H9 (cell line): ENCODE measurements at regions not wholly inside any gene's neighbourhood (a gene's known extent, or its start where the extent isn't known, plus 50 kb on each side); places are given as distances from the start of the nearest gene placed in this dataset.

Experiments used
- DNase-seq: peaks from one replicate; pipeline ENCODE4 v3.0.0-alpha.2; 2017
- H2AFZ ChIP-seq: one replicate; pipeline ENCODE4 v1.6.1; 2013; ENCODE audit warnings: mild to moderate bottlenecking, low read length, control low read depth, moderate library complexity
- H2AK5ac ChIP-seq: 2 replicates; pipeline ENCODE4 v1.6.1; 2013; ENCODE audit warnings: low read length, control low read depth, mixed read lengths; ENCODE audit not compliant: insufficient read length
- H2BK120ac ChIP-seq: one replicate; pipeline ENCODE4 v1.6.1; 2013; ENCODE audit warnings: low read depth, mild to moderate bottlenecking, low read length, control low read depth, inconsistent platforms; ENCODE audit not compliant: poor library complexity, severe bottlenecking
- H2BK12ac ChIP-seq: 2 replicates; pipeline ENCODE4 v1.6.1; 2013; ENCODE audit warnings: low read length, control low read depth, mixed read lengths, low read depth; ENCODE audit not compliant: insufficient read length
- H2BK15ac ChIP-seq: 2 replicates; pipeline ENCODE4 v1.6.1; 2013; ENCODE audit warnings: low read depth, low read length, control low read depth
- H2BK20ac ChIP-seq: one replicate; pipeline ENCODE4 v1.6.1; 2013; ENCODE audit warnings: low read depth, mild to moderate bottlenecking, low read length, control low read depth, inconsistent platforms; ENCODE audit not compliant: poor library complexity, severe bottlenecking
- H2BK5ac ChIP-seq: 2 replicates; pipeline ENCODE4 v1.6.1; 2013; ENCODE audit warnings: low read length, control low read depth, mixed read lengths; ENCODE audit not compliant: insufficient read length
- H3K14ac ChIP-seq: 2 replicates; pipeline ENCODE4 v1.6.1; 2013; ENCODE audit warnings: low read length, control low read depth; ENCODE audit not compliant: insufficient read depth
- H3K18ac ChIP-seq: 2 replicates; pipeline ENCODE4 v1.6.1; 2013; ENCODE audit warnings: low read depth, mild to moderate bottlenecking, mixed read lengths, low read length, control low read depth; ENCODE audit not compliant: insufficient read length
- H3K23ac ChIP-seq: 2 replicates; pipeline ENCODE4 v1.6.1; 2013; ENCODE audit warnings: low read length, control low read depth, mixed read lengths, low read depth; ENCODE audit not compliant: insufficient read length
- H3K23me2 ChIP-seq: 2 replicates; pipeline ENCODE4 v1.6.1; 2013; ENCODE audit warnings: low read depth, mild to moderate bottlenecking, mixed read lengths, low read length, control low read depth; ENCODE audit not compliant: insufficient read length, poor library complexity, severe bottlenecking
- H3K27ac ChIP-seq: 2 replicates; pipeline ENCODE4 v1.5.1; 2013; ENCODE audit warnings: low read length, control low read depth, mixed read lengths, low read depth; ENCODE audit not compliant: insufficient read length
- H3K27me3 ChIP-seq: 2 replicates; pipeline ENCODE4 v1.6.1; 2013; ENCODE audit warnings: low read length, control low read depth, inconsistent platforms; ENCODE audit not compliant: insufficient read depth
- H3K4ac ChIP-seq: 2 replicates; pipeline ENCODE4 v1.6.1; 2013; ENCODE audit warnings: low read depth, mild to moderate bottlenecking, control low read depth, inconsistent platforms, low read length, moderate library complexity
- H3K4me1 ChIP-seq: 2 replicates; pipeline ENCODE4 v1.6.1; 2013; ENCODE audit warnings: low read length, control low read depth, inconsistent platforms; ENCODE audit not compliant: insufficient read depth
- H3K4me2 ChIP-seq: 2 replicates; pipeline ENCODE4 v1.6.1; 2013; ENCODE audit warnings: low read length, control low read depth, mixed read lengths; ENCODE audit not compliant: insufficient read length, insufficient read depth
- H3K56ac ChIP-seq: 2 replicates; pipeline ENCODE4 v1.6.1; 2013; ENCODE audit warnings: low read depth, mild to moderate bottlenecking, mixed read lengths, low read length, control low read depth; ENCODE audit not compliant: insufficient read length
- H3K79me1 ChIP-seq: 2 replicates; pipeline ENCODE4 v1.6.1; 2013; ENCODE audit warnings: low read depth, mild to moderate bottlenecking, moderate library complexity, low read length, control low read depth, inconsistent platforms; ENCODE audit not compliant: insufficient read depth, poor library complexity, severe bottlenecking
- H3K79me2 ChIP-seq: 2 replicates; pipeline ENCODE4 v1.6.1; 2013; ENCODE audit warnings: low read length, control low read depth, inconsistent platforms; ENCODE audit not compliant: insufficient read depth
- H3K9ac ChIP-seq: 2 replicates; pipeline ENCODE4 v1.6.1; 2013; ENCODE audit warnings: low read length, control low read depth, mixed read lengths; ENCODE audit not compliant: insufficient read length; ENCODE audit errors: extremely low read depth
- H3K9me3 ChIP-seq: one replicate; pipeline ENCODE4 v1.6.1; 2013; ENCODE audit warnings: low read depth, low read length, inconsistent platforms; ENCODE audit not compliant: control insufficient read depth
- H3T11ph ChIP-seq: one replicate; pipeline ENCODE4 v1.6.1; 2013; ENCODE audit warnings: mild to moderate bottlenecking, low read length, control low read depth, inconsistent platforms
- H4K20me1 ChIP-seq: one replicate; pipeline ENCODE4 v1.6.1; 2013; ENCODE audit not compliant: control insufficient read depth, insufficient read length, insufficient read depth
- H4K5ac ChIP-seq: 2 replicates; pipeline ENCODE4 v1.6.1; 2013; ENCODE audit warnings: low read depth, mild to moderate bottlenecking, mixed read lengths, low read length, control low read depth; ENCODE audit not compliant: insufficient read length
- H4K8ac ChIP-seq: replicated peaks from 2 replicates; pipeline ENCODE4 v1.6.1; 2013; ENCODE audit warnings: low read length, control low read depth, mixed read lengths, low read depth; ENCODE audit not compliant: insufficient read length
- H4K91ac ChIP-seq: 2 replicates; pipeline ENCODE4 v1.6.1; 2013; ENCODE audit warnings: low read depth, mild to moderate bottlenecking, moderate library complexity, mixed read lengths, low read length, control low read depth; ENCODE audit not compliant: insufficient read length
- H3K27ac Mint-ChIP-seq, 3 experiments: 2 replicates in 2 of 3; 3 replicates in 1 of 3; pipeline ENCODE4 v1.8.0; 2020 to 2021; ENCODE audit warnings: mixed read lengths in 3 of 3, mild to moderate bottlenecking in 1 of 3, moderate library complexity in 1 of 3
- H3K27me3 Mint-ChIP-seq: 2 replicates; pipeline ENCODE4 v1.8.0; 2021; ENCODE audit warnings: low read depth, mild to moderate bottlenecking, moderate library complexity, mixed read lengths
- H3K36me3 Mint-ChIP-seq, 3 experiments: 2 replicates in 2 of 3; 3 replicates in 1 of 3; pipeline ENCODE4 v1.8.0; 2020 to 2021; ENCODE audit warnings: low read depth in 3 of 3, mixed read lengths in 3 of 3; ENCODE audit not compliant: insufficient read depth in 1 of 3
- H3K4me1 Mint-ChIP-seq, 2 experiments: 2 replicates each; pipeline ENCODE4 v1.8.0; 2020; ENCODE audit warnings: mixed read lengths in 2 of 2
- H3K4me3 Mint-ChIP-seq, 2 experiments: 2 replicates in 1 of 2; 3 replicates in 1 of 2; pipeline ENCODE4 v1.8.0; 2020 to 2021; ENCODE audit warnings: mild to moderate bottlenecking in 2 of 2, mixed read lengths in 2 of 2, moderate library complexity in 1 of 2
- H3K9me3 Mint-ChIP-seq, 2 experiments: 2 replicates in 1 of 2; 3 replicates in 1 of 2; pipeline ENCODE4 v1.8.0; 2020; ENCODE audit warnings: mild to moderate bottlenecking in 2 of 2, mixed read lengths in 2 of 2, moderate library complexity in 1 of 2
- WGBS: extraction: QIAGEN DNeasy Blood & Tissue Kit; methylation state at CpG from one replicate; pipeline ENCODE4 v1.1.7; 2013; ENCODE audit warnings: missing lambda C conversion rate, low lambda C conversion rate, mixed read lengths; ENCODE audit not compliant: insufficient read length; ENCODE audit errors: extremely low coverage; 5-methylcytosine and 5-hydroxymethylcytosine counted together
- TF ChIP-seq, protein P1 (sequence below): fragments of 200-600 bp; sonication (generic); conservative IDR thresholded peaks from 3 replicates; pipeline ENCODE4 v1.8.0; 2021; ENCODE audit warnings: antibody characterized with exemption, mild to moderate bottlenecking

DNA sequence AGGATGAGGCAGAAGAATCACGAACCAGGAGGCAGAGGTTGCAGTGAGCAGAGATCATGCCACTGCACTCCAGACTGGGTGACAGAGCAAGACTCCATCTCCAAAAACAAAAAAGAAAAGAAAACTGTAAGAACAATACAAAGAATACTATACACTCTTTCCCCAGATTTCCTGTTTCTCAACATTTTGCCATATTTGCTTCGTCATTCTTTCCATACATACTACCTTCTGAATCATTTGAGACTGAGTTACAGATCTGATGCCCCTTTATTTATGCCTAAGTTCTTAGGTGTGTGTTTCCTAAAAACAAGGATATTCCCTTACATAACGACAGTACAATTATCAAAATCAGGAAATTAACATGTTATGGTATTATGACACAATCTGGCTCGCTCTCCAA lies 168.4 kb upstream of the CELF2 start:
- no peak overlapping the region for H2AK5ac ChIP-seq

More for the DNA sequence above, 168.4 kb upstream of the CELF2 start:
- H3K56ac ChIP-seq, result no peak overlapping the region
- H2BK120ac ChIP-seq, result no peak overlapping the region
- no peak overlapping the region for H2BK12ac ChIP-seq
- H3K27me3 Mint-ChIP-seq, result no peaks in the 10 kb centered on the region
- H3K27ac ChIP-seq, result no peak overlapping the region
- H3K23me2 ChIP-seq, result no peaks in the 10 kb centered on the region
- DNase-seq, result no peak
- H3K79me2 ChIP-seq, result no peaks in the 10 kb centered on the region
- no peaks in the 10 kb centered on the region for H3K36me3 Mint-ChIP-seq
- no peak overlapping the region for H3K4me2 ChIP-seq
- TF ChIP-seq, protein P1, sequence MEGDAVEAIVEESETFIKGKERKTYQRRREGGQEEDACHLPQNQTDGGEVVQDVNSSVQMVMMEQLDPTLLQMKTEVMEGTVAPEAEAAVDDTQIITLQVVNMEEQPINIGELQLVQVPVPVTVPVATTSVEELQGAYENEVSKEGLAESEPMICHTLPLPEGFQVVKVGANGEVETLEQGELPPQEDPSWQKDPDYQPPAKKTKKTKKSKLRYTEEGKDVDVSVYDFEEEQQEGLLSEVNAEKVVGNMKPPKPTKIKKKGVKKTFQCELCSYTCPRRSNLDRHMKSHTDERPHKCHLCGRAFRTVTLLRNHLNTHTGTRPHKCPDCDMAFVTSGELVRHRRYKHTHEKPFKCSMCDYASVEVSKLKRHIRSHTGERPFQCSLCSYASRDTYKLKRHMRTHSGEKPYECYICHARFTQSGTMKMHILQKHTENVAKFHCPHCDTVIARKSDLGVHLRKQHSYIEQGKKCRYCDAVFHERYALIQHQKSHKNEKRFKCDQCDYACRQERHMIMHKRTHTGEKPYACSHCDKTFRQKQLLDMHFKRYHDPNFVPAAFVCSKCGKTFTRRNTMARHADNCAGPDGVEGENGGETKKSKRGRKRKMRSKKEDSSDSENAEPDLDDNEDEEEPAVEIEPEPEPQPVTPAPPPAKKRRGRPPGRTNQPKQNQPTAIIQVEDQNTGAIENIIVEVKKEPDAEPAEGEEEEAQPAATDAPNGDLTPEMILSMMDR, result no peak
- no peak overlapping the region for H2BK5ac ChIP-seq
- H3K23ac ChIP-seq, result no peak overlapping the region
- H3K27ac Mint-ChIP-seq, result no peak overlapping the region
- H3K27me3 ChIP-seq, result no peaks in the 10 kb centered on the region
- no peak overlapping the region for H3K4ac ChIP-seq
- peaks cover 0 to 3% of the 10 kb centered on the region in 2 experiments; a peak in 1 of 4 replicates for H3K4me1 Mint-ChIP-seq
- H3K9me3 ChIP-seq, result no peaks in the 10 kb centered on the region
- H4K8ac ChIP-seq, result no peak overlapping the region
- no peaks in the 10 kb centered on the region for H3K79me1 ChIP-seq
- no peaks in the 10 kb centered on the region for H3K9me3 Mint-ChIP-seq
- no peak overlapping the region for H3K4me3 Mint-ChIP-seq
- H2BK15ac ChIP-seq, result no peak overlapping the region
- H4K5ac ChIP-seq, result no peak overlapping the region
- no peak overlapping the region for H3K14ac ChIP-seq
- no peak overlapping the region for H3K9ac ChIP-seq
- no peak overlapping the region for H3K18ac ChIP-seq
- H2AFZ ChIP-seq, result no peak overlapping the region
- WGBS, result no CpG with 5 or more reads among the region's 4 CpGs
- no peak overlapping the region for H2BK20ac ChIP-seq
- no peaks in the 10 kb centered on the region for H4K20me1 ChIP-seq
- H3T11ph ChIP-seq, result no peak overlapping the region
- H4K91ac ChIP-seq, result no peak overlapping the region
- no peaks in the 10 kb centered on the region; the same call in 1 of the 2 replicates for H3K4me1 ChIP-seq
